ENCODE measurements at regions not wholly inside any gene's neighbourhood (a gene's known extent, or its start where the extent isn't known, plus 50 kb on each side); places are given as distances from the start of the nearest gene placed in this dataset.

GRCh38 chr6:12595161-12595811 lies 121.3 kb upstream of the PHACTR1 start:
- DNase-seq, result no peak
- Mint-ChIP-seq H3K36me3 (ENCODE audit: low read depth) (no peaks in the 10 kb centered on the region), H3K27me3 (ENCODE audit: low read depth, poor library complexity) (peaks cover 6% of the 10 kb centered on the region), H3K4me3 (no peak overlapping the region), H3K9me3 (no peaks in the 10 kb centered on the region), H3K4me1 (peaks cover 15% of the 10 kb centered on the region), H3K27ac (no peak overlapping the region)
- no peak for TF ChIP-seq CTCF (IDR thresholded peaks at IDR 0.05)

- H3K27ac Mint-ChIP-seq, result no peak overlapping the region
- no peak for DNase-seq
Measured at GRCh38 chr6:12596731-12597130, 119.8 kb upstream of the PHACTR1 start.

GRCh38 chr6:12598919-12599318 lies 117.6 kb upstream of the PHACTR1 start:
- H3K27ac Mint-ChIP-seq, result no peak overlapping the region

More at GRCh38 chr6:12596731-12597130, 119.8 kb upstream of the PHACTR1 start:
- Mint-ChIP-seq H3K4me1 (peaks cover 26% of the 10 kb centered on the region), H3K4me3 (no peak overlapping the region), H3K27me3 (ENCODE audit: low read depth, poor library complexity) (peaks cover 11% of the 10 kb centered on the region), H3K36me3 (ENCODE audit: low read depth) (no peaks in the 10 kb centered on the region), H3K9me3 (no peaks in the 10 kb centered on the region)
- no peak for TF ChIP-seq CTCF (IDR thresholded peaks at IDR 0.05)

GRCh38 chr6:12601881-12602280 lies 114.7 kb upstream of the PHACTR1 start:
- DNase-seq, result no peak
- Mint-ChIP-seq H3K4me1 (peaks cover 26% of the 10 kb centered on the region), H3K36me3 (ENCODE audit: low read depth) (no peaks in the 10 kb centered on the region), H3K27ac (no peak overlapping the region), H3K9me3 (no peaks in the 10 kb centered on the region), H3K4me3 (no peak overlapping the region), H3K27me3 (ENCODE audit: low read depth, poor library complexity) (peaks cover 5% of the 10 kb centered on the region)
- no peak for TF ChIP-seq CTCF (IDR thresholded peaks at IDR 0.05)

More at GRCh38 chr6:12598919-12599318, 117.6 kb upstream of the PHACTR1 start:
- Mint-ChIP-seq H3K4me3 (no peak overlapping the region), H3K27me3 (ENCODE audit: low read depth, poor library complexity) (peaks cover 11% of the 10 kb centered on the region), H3K36me3 (ENCODE audit: low read depth) (no peaks in the 10 kb centered on the region), H3K4me1 (peaks cover 34% of the 10 kb centered on the region), H3K9me3 (no peaks in the 10 kb centered on the region)
- no peak for DNase-seq
- no peak for TF ChIP-seq CTCF (IDR thresholded peaks at IDR 0.05)

- no peaks in the 10 kb centered on the region for H3K36me3 Mint-ChIP-seq (ENCODE audit: low read depth)
- peaks cover 26% of the 10 kb centered on the region for H3K4me1 Mint-ChIP-seq
- H3K9me3 Mint-ChIP-seq, result no peaks in the 10 kb centered on the region
- DNase-seq, result no peak
- TF ChIP-seq CTCF (IDR thresholded peaks at IDR 0.05), result no peak
- H3K27ac Mint-ChIP-seq, result no peak overlapping the region
- H3K4me3 Mint-ChIP-seq, result no peak overlapping the region
- H3K27me3 Mint-ChIP-seq (ENCODE audit: low read depth, poor library complexity), result peaks cover 5% of the 10 kb centered on the region
Measured at GRCh38 chr6:12602342-12602741, 114.2 kb upstream of the PHACTR1 start.

Measured in nephron progenitor cell (in vitro differentiated cells).